ENCODE measurements at regions not wholly inside any gene's neighbourhood (a gene's known extent, or its start where the extent isn't known, plus 50 kb on each side); places are given as distances from the start of the nearest gene placed in this dataset.

GRCh38 chr18:8945514-8945913 lies 157.0 kb upstream of the NDUFV2 start:
- no peak for DNase-seq

GRCh38 chr18:8946066-8946838 lies 156.2 kb upstream of the NDUFV2 start:
- DNase-seq = no peak

- DNase-seq = no peak
Measured at GRCh38 chr18:8947566-8947965, 154.9 kb upstream of the NDUFV2 start.

DNA sequence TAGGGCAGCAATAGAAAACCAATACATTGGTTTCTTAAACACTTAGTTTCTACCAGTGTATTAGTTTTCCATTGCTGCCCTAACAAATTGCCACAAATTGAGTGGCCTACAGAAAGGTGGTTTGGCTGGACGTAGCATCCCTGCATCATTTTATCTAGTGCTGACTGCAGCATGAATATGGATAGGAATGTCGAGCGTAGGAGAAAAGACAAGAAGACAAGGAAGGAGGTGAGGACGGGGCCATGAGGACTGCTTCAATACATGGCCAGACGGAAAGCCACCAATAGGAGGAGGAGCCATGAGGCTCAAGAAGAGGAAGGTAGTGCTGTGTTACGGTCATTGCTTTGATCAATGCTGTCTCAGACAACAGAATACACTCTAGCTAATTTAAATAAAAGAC lies 154.5 kb upstream of the NDUFV2 start:
- DNase-seq = no peak

- DNase-seq = no peak
Measured at GRCh38 chr18:8948471-8949149, 153.9 kb upstream of the NDUFV2 start.

GRCh38 chr18:8949206-8949605 lies 153.3 kb upstream of the NDUFV2 start:
- no peak for DNase-seq

DNA sequence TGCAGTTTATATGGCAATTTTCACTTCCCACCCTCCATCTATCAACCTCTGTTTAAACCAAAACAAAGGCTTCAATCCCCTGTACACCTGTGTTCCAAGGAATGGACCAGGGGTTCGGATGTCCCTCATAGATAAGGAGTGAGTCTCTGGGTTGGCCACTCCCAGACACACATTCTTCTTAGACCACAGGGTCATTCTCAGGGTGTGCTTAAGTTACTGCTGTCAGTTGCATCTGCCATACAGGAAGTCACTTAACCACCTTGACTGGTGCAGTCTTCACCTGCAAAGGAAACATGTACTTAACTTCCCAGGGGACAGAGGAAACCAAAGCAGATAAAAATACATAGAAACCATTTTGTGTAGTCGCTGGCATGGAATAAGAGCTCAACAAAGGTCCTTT lies 151.0 kb upstream of the NDUFV2 start:
- no peak for DNase-seq

- no peak for DNase-seq
Measured at GRCh38 chr18:8952174-8952573, 150.3 kb upstream of the NDUFV2 start.

DNA sequence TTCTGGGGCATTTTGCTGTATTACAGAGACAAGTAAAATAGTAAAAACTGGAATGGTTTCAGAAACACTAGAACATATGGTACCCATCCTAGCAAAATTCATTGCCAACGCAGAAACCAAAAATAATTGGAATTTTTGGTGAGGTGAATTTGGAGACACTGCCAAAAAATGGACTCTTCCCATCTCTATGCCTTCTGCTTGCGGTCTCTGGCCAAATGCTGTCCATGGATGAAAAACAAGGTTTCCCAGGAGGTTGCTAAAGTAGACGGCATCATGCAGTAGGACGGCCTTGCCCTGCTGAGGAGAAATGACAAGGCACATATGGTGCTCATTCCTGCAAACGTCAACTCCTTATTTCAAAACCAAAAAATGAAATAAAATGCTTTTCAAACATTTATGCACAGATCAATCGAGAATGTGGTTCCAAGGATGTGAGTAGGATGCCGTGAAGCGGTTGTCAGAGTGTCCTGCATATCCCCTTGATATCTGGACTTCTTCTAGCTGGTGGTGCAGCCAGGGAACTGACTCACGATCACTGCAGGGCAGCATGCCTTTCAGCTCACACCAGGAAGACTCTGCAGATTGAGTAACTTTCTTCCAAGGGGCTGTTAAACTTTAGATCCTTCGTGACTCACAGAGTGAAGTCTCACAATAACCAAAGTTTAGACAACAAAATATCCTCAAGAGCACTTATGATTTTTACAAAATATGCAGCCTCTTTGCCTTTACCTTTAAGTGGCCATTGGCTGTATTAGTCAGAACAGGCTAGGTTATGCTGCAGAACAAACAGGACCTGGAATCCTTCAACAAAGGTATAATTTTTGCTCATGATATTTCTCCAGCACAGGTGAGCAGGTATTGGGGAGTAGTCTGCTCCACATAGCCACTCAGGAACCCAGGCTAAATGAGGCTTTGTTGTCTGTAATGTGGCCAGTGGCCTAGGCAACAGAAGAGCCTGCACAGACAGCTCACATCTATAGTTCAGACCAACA lies 149.4 kb upstream of the NDUFV2 start:
- no peak for DNase-seq

DNA sequence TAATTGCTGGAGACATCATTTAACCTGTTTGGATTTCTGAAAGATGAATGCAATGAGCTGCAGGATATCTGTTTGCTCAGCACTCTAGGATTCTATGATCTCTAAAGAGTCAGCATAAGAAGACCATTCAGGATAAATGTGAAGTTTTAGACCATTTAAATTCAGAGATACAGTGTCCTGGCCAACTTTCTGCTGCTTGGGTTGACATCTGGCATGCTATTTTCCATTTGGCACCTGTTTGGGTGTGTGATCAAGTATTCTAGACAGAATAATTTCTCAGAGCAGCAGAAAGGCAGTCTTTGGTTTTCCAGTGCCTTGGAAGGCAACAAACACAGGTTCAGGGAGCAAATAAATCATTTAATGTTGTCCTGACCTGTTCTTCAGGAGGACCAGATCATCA lies 144.8 kb upstream of the NDUFV2 start:
- DNase-seq = no peak

DNA sequence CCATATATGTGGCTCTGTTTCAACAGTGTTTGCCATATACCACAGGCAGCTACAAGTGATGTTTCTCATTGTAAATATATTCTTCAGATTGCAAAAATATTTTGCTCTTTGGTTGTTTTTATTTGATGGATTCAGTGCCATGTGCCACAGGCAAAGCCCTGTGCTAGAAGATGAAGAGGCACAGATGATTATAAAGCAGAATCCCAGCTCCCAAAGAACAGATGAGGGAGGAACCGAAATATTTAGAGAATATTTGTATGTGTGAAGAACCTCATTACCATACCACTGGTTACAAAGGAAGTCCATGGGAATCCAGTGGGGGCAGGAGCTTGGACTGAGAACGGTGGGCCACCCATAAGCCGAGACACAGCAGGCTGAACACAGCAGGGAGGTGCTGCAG lies 143.8 kb upstream of the NDUFV2 start:
- DNase-seq = no peak

DNA sequence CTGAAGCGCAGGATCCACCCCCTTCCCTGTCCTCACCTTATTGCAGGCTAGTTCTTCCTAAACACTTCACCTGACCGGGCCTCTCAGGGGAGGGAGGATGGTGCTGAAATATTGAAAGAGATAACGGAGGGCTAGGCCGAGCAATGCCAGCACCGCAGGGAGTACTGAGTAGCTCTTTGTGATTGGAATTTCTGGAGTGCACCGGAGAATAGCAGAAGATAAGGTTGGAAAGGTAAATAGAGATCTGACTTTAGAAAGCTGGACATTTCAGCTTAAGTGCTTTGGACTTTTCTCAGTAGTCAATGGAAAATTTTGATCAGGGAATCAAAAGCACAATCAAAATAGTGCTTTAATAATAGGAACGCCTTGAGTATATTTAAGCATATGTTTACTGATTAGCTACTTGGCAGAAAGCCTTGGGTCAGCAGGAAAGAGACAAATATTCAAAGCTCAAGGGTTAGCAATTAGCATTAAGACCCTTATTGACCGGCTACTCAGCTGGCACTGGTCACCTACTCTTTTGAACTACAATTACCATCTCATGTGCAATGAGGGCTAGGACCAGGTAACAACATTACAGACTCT lies 142.9 kb upstream of the NDUFV2 start:
- DNase-seq = no peak

DNA sequence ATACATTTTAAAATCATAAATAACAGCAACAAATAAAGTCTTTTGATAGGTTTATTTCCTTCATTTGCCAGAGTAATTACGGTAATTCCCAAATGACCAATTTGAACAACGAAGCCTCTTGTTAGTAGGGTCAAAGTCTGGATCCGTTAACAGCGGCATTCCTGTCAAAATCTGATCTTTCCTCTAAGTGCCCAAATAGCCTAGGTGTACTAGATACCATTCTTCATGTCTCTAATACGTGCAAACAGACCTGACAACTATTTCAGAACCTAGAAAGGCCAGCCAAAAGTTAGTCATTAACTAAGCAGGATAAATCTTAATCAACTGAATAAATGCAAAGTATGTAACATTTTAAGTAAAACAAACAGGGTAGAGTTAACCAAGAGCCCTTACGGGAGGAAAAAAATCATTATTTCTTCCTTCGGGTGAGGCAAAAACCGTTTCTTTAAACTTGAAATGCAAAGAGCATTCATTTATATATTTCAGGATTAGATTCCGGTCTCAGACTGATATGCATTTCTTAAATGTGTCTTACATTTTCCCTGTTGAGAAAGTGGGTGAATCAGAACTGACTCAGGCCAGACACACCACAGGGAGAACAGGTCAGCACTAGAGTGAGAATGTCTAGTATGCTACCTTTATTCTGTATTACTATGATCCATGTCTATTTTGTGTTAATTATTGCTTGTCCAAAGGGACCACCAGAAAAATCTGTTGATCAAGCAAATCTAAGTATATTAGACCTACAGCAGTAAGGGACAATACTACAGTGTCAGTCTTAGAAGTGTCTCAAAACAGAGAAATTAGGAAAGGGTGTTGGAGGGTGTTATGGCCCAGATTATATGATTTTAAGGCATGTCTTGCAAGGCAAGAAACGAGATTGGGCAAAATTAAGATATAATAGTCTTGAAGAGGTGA lies 141.5 kb upstream of the NDUFV2 start:
- DNase-seq = no peak

DNA sequence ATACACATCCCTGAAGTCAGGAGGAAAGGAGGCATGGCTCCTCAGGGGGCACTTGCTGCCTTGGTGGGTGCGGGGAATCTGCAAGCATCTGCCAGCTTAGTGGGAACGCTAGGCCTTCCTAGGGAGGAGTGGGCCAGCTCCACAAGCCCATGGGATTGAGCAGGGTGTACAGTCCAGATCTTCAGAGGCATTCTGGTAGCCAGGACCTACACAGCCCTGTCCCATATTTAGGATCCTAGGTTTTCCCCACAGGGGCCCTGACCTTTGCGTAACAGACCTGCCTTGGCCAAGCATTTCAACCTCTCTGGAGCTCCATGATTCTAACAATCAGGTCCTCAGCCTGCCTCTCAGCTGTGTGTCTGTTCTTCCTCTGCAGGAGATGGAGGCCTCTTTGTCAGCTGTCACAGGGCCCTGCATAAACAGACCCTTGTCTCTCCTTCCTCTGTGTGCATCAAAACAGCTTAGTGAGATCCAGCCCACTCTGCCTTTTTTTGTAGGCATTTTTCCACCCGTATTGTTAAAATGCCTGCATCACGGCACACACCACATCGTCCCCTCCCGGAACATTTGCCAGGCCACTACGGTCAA lies 140.2 kb upstream of the NDUFV2 start:
- DNase-seq = no peak

DNA sequence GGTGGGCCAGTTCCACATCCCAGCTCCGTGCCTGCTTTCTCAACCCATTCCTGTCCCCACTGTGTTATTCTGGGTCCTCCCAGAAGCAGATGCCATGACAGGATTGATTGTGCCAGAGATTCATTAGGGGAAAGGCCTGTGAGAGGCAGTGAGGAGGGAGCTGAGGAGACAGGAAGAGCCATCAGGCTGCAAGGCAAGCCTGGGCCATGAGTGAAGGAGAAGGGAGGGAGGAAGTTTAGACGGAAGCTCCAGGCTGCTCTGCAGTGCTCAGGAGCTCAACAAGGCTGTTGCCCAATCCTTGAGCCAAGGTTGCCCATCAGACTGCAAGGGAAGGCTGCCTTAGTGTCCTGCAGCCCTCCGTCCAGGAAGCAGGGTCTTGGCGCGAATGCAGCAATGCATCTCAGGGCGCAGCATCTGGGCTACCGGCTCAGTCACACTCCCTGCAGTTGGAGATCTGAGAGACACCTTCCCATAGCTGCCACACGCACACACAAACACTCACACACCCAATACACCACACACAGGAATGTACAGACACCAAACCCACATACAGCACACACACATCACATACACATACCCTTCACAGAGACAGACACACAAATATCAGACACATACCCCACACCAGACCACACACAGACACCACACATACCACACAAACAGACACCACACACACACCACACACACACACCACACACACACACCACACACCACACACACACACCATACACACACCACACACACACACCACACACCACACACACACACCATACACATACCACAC lies 139.5 kb upstream of the NDUFV2 start:
- DNase-seq = no peak

DNA sequence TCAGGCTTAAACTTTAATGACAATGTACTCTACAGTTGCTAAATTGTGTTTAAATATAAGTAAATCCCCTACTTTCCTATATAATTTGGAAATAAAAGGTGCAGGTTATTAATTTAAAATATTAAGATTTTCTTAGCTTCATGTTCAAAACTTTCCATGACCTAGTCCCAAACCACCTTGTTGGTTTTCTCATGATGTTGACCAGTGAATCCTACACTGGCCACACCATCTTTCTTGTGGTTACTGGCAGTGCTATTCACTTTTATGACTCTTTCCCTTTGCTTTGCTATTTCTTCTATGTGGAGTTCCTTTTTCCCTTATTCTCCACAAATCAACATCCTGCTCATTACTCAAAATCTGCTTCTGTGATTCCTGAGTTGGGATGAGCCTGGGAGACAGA lies 138.6 kb upstream of the NDUFV2 start:
- no peak for DNase-seq

DNA sequence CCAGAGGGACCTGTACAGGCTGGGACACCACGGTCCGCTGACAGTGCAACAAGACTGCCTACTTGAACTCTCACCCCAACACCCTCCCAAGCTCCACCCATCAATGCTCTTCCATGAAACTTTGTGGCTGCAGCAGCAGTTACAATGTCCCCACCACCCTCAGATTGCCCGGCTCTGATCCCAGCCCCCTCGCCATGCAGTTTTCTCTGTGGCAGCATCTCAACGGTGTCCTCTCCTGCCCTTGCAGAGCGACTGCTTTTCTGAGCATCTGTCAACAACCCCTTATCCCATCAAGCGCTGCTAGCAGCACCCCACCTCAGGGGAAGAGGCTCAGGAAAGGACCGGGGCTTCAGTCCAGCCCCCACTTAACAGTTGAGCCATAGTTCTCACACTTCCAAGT lies 137.1 kb upstream of the NDUFV2 start:
- DNase-seq = no peak

GRCh38 chr18:8966821-8967220 lies 135.7 kb upstream of the NDUFV2 start:
- no peak for DNase-seq

- DNase-seq = no peak
Measured at GRCh38 chr18:8967573-8967972, 134.9 kb upstream of the NDUFV2 start.

- no peak for DNase-seq
Measured at GRCh38 chr18:8969639-8970390, 132.7 kb upstream of the NDUFV2 start.
